Caki2 (cell line): ENCODE measurements at regions not wholly inside any gene's neighbourhood (a gene's known extent, or its start where the extent isn't known, plus 50 kb on each side); places are given as distances from the start of the nearest gene placed in this dataset.

Experiments
- DNase-seq: peaks from one replicate; pipeline ENCODE4 v3.0.0-alpha.2; 2015; ENCODE audit warnings: low read depth
- in situ Hi-C: cut with HindIII; loops from 2 replicates; pipeline ENCODE4 v1.10.0; 2016; ENCODE audit warnings: low sequenced_read_pairs, low pct_unique_long_range_greater_than_20kb, mixed read lengths

DNA sequence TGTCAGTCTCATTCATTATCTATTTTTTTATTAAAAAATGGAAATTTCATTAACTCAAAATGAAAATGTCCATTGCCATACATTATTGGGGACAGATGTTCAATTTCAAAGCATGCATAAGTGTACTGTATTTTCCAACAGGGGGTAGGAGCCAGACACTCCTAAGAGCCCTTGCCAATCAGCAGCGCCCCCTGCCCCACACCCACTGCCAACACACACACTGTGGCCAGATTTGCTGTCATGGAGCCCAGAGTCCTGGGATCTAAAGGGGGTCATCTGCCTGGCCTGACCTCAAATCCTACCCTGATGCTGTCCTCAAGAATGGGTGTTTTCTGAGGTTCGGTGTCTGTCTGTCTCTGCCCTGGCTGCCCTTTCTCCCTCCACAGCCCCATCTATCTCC lies 162.2 kb upstream of the TWIST2 start:
- in situ Hi-C loops, result no loop called here
- DNase-seq, result no peak

- no peak for DNase-seq
- in situ Hi-C loops, result no loop called here
Measured at GRCh38 chr2:238686223-238686622, 161.7 kb upstream of the TWIST2 start.

DNA sequence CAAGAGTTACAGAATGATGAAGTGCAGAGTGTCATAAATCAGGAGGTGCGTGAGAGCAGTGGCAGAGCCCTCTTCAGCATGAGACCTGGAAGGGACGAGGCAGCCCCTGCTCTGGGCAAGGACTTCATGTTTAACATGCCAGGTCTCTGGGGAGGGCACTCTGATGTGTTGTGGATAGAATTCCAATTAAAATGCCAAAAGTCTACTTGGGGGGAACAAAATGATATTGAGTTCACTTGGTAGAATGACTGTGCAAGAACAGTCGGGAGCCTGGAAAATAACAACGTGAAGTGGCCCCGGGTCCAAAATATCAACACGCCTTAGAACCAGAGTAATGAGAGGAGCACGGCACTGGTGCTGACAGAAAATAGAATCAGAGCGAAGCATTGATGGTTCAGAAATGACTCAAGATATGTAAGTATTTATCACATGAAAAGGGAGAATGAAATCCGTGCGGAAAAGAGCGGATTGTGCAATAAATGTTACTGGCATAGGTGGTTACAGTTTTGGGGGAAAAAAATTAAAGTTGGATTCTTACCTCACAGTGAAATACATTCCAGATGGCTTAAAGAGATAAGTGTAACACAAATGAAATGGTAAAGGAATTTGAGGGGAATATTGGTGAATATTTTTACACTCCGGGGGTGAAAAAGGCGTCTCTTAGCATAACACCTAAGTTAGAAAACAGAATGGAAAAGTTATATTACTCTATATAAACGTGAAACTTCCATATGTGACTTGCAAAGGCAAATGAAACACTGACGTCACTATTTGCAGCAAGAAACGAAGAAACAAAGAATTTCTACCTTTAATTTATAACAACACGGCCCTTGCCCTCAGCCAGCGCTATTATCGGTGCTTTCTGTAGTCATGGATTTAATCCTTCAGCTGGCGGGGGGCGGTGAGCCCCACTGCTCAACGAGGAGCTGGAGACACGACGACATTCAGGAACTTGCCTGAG lies 159.4 kb upstream of the TWIST2 start:
- in situ Hi-C loops, result no loop called here
- no peak for DNase-seq

DNA sequence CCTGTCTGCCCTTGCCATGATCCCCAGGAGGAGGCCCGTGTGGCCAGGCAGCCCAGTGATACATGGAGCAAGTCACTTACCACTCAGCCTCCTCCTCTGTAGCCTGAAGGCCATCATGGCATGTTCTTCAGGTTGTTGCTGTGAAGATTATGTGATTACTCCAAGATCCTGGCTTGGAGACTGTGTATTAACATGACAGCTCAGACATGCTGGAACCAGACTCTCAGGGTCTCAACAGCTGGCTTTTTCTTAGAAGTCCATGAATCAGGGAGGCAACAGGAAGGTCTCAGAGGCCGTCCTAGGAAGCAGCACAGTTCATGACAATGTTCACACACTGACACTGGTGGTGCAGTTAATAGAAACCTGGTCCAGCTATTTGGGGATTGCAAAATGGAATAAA lies 158.6 kb upstream of the TWIST2 start:
- in situ Hi-C loops, result no loop called here
- no peak for DNase-seq

DNA sequence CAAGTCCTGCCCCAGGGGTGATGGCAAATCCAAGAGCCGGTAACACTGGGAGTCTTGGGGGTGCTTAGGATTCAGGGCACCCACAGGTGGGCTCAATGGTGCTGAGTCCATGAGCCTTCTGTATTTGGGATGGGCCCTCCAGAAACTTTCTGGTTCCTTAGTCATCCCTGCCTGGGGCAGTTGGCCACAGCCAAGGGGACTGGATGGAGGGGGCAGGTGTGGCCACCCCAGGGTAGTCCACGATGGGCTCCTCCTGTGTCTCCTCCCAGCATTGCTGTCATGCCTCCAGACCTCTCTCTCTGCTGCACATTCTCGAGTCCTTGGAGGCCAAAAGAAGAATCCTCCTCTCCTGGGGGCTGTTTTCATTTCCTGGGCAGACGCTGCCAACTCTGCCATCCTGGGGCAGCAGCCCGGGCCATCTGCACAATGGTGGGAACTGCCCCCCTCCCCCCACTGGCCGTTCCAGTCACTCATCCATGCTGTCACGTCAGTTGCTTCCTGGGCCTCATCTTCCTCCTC lies 158.0 kb upstream of the TWIST2 start:
- in situ Hi-C loops, result no loop called here

GRCh38 chr2:238690511-238690910 lies 157.4 kb upstream of the TWIST2 start:
- in situ Hi-C loops, result no loop called here
- DNase-seq, result no peak

More for the DNA sequence above, 158.0 kb upstream of the TWIST2 start:
- DNase-seq, result no peak

DNA sequence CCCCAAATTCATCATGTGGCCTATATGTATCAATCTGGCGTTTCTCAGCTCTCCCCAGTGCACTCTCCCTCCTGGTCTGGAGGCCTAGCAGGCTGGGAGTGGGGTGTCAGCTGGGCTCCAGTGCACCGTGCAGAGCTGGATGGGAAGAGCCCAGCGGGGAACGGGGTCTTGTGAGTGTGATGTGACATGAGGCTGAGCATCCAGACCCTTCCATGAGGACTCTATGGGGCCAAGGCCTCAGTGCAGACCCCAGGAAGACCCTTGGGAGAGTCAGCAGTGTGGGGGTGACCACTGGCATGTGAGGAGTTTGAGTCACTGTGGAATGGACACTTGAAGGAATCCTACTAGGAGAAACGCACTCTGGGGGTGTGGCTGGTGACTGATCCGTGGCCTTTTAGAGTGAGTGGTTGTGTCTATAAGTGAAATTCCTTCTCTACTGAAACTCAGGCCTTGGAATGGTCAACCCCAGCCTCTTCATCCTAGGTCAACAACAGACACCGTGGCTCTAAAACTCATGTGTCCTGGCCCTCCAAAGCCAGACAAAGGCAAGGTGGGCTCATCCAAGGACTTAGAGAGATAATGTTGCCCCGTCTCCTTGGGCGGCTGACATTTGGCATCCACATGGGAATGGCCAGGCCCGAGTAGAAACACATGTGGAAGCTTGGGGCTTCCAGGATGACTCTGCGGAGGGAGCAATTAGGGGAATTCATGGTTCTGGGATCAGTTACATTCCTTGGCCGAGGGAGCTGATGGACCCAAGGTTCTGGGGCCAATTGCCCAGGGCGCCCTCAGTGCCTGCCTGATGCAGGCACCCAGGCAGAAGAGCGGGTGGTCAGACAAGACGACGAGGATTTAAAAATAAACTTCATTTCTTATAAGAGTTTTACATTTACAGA lies 156.0 kb upstream of the TWIST2 start:
- in situ Hi-C loops, result no loop called here
- no peak for DNase-seq

- in situ Hi-C loops, result no loop called here
- DNase-seq, result no peak
Measured at GRCh38 chr2:238692562-238692961, 155.3 kb upstream of the TWIST2 start.

DNA sequence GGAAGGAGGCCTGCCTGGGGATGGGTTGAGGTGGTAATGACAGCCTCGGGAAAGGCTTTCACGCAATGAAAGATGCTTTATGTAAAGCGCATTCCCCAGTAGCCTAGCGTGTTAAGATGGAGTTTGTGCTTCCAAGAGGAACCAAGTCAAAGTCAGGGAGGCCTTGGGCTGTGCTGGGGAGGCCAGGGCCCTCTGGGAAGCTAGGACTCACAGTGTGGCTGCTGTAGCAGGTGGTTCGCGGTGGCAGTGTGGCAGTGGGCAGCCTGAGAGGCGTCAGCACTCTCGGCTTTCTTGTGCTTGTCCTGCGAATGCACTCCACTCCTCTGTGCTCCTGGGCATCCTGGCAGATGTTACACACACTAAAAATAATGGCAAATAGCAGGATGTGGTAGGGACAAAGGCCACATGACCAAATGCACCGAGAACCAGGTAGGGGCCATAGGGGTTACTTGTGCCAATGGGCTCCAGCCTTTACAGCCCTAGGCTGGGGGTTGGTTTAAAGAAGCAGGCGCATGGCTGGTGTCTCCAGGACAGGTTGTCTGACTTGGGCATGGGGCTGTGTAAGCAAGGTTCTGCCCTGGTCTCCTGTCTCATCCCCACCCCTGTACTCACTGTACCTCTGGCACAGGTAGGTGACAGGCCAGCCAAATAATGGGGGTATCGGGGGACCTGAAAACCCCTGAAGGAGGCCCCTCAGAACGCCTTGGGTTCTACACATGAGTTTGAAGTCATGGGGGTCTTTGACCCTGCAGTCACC lies 154.4 kb upstream of the TWIST2 start:
- in situ Hi-C loops, result no loop called here
- no peak for DNase-seq

- in situ Hi-C loops, result no loop called here
- DNase-seq, result no peak
Measured at GRCh38 chr2:238694136-238694755, 153.6 kb upstream of the TWIST2 start.

GRCh38 chr2:238694922-238695321 lies 153.0 kb upstream of the TWIST2 start:
- in situ Hi-C loops, result no loop called here

GRCh38 chr2:238695538-238695937 lies 152.3 kb upstream of the TWIST2 start:
- in situ Hi-C loops, result no loop called here
- DNase-seq, result no peak

More at GRCh38 chr2:238694922-238695321, 153.0 kb upstream of the TWIST2 start:
- DNase-seq, result no peak

GRCh38 chr2:238696331-238696730 lies 151.6 kb upstream of the TWIST2 start:
- in situ Hi-C loops, result no loop called here
- no peak for DNase-seq

DNA sequence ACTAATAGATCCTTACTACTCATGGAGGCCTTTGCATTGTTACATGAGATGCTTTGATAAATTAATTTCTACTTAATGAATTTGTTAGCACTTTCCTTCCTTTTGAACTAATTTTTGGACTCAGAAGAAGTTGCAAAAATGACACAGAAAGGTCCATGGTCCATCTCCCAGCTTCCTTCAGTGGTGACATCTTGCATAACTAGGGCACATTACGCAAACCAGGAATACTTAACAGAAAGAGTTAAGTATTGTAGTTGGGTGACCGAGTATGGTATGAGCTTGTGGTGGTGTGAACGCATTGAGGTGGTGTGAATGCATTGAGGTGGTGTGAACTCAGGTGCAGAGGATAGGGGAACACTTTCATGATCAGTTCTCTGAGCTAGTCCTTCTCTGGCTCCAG lies 151.1 kb upstream of the TWIST2 start:
- in situ Hi-C loops, result no loop called here
- DNase-seq, result no peak

DNA sequence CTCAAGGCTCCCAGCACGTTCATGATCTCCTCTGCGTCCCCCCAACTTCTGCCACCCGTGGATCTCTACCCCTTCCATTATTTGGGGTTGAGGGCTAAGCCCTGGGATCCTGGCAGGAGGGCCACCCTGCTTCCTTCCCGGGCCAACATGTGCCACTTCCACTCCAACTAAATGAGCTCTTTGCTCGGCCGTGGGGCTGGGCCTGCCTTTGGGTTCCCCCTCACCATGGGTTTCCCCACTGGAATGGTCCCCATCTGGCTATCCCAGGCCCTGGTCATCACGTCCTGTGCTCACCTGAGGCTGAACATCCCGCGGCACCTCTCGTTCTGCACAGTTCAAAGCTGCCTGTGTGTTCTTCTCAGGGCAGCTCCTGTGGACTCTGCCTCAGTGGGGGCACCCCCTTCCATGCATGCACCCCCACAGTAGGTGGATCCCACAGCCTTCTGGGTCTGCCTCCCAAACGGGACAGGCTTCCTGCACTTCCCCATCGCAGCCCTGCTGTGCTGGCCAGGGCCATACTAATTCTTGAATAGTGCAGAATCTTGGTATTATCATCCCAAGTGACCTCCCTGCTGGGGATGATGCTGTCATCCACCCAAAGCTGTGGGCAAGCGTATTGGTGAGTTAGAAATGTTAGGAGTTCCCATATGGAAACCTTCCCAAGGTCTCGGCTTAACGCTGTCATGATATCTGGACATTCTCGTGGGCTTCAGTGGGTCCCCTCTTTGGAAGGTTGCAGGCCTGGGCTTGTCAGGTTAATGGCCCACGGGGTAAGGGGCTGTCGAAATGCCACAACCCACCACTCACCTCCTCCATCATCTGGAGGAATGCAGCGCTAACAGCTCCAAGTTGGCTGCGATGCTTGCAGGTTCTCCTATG lies 150.5 kb upstream of the TWIST2 start:
- in situ Hi-C loops, result no loop called here
- DNase-seq, result no peak

GRCh38 chr2:238698072-238698352 lies 149.9 kb upstream of the TWIST2 start:
- in situ Hi-C loops, result no loop called here
- DNase-seq, result no peak
